Heart left ventricle (tissue), 13 donors: ENCODE measurements at regions not wholly inside any gene's neighbourhood (a gene's known extent, or its start where the extent isn't known, plus 50 kb on each side); places are given as distances from the start of the nearest gene placed in this dataset.

ENCODE experiments used
- CTCF ChIP-seq, 12 donors: fragments of 200-600 bp; sonication (generic) in 4 of 12; IDR thresholded peaks; one replicate each; pipeline versions ENCODE4 v1.5.0 to v1.8.0; 2018 to 2022; ENCODE audit warnings: antibody characterized with exemption in 12 of 12, mild to moderate bottlenecking in 5 of 12
- POLR2A ChIP-seq, 2 donors: fragments of 450-650 bp; IDR thresholded peaks; one replicate each; pipeline ENCODE4 v1.6.1; 2017; ENCODE audit warnings: antibody characterized with exemption in 2 of 2, mild to moderate bottlenecking in 2 of 2, moderate library complexity in 2 of 2
- donor health status: ischemic (EF 13 %, LVEDD 7.1; RV severe dilation, severe dysfunction).
- donor health status: DM: no; HTN: yes; CAD: no.
- donor health status: DM: no; HTN: no; CAD: no.
- donor health status: ischemic (EF 25% LVEDD 6.9; RV normal size, moderate dysfunction).
- donor health status: ischemic (EF 25% LVEDD 5.7; RV mildly dilated, moderate dysfunction).
- donor health status: ischemic (EF 35%, LVEDD 5.7; RV mildly dilated, moderate dysfunction).
- donor health status: nonischemic (EF 11% LVEDD 7.7; RV severe dilation, severe dysfunction).
- donor health status: DM: yes; HTN: yes; CAD: no.
- donor health status: PGD.
- donor health status: ischemic (EF 29% LVEDD 5.4; RV normal size, mild dysfunction).
- donor health status: nonischemic (EF 23%, LVEDD 6.1; RV moderate dilation, normal function).

DNA sequence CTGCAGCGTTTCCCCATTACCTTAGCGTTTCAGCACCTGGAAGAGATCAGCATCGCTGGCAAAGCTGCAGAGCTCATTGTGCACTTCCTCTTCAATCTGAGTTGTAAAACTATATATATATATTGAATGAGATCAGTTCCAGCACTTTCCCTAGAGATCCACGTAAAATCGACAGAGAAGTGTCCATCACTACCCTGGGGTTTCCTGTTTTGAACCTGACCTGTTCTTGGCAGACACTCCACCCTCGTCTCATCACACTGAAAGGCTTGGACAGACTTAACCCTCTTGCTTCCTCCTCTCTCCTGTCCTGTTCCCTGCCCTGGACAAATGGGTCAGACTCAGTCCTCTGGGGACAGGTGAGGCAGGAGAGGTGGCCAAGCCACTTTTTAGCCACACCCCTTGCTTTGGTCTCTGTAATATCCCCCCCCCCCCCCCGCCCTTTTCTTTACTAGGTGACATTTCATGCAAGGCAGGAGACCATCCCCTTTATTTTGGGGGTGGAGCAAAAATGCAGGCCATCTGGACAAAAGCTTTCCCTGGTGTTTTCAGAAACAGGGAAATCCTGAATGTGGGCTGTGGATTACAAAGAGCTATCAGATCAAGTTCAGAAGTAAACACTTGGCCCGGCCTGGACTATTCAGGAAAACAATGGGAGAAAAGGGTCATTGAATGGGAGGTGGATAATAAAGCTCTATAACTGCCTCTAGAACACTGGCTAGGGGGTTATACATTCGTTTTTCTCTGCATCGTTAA lies 83.7 kb upstream of the KDM7A start:
- TF ChIP-seq CTCF (IDR thresholded peaks at IDR 0.05): no peak
- TF ChIP-seq POLR2A (IDR thresholded peaks at IDR 0.05): no peak
